ENCODE measurements at regions not wholly inside any gene's neighbourhood (a gene's known extent, or its start where the extent isn't known, plus 50 kb on each side); places are given as distances from the start of the nearest gene placed in this dataset.

GRCh38 chr1:194952171-194952570, 1656.1 kb downstream of the KCNT2 start:
- no peaks in the 10 kb centered on the region for H3K36me3 Mint-ChIP-seq
- H3K9ac ChIP-seq = no peak overlapping the region
- H3F3A ChIP-seq (ENCODE audit: low read depth) = no peaks in the 10 kb centered on the region
- no peaks in the 10 kb centered on the region for H4K20me1 ChIP-seq (ENCODE audit: low read depth)
- H3K4me3 Mint-ChIP-seq = no peak overlapping the region
- no peak for DNase-seq (ENCODE audit: low spot score)
- no peak for TF ChIP-seq EZH2 (IDR thresholded peaks at IDR 0.05)
- no peak for TF ChIP-seq EZH2phosphoT487 (IDR thresholded peaks at IDR 0.05)
- TF ChIP-seq CTCF (IDR thresholded peaks at IDR 0.05) = no peak
- H3K4me1 Mint-ChIP-seq = no peaks in the 10 kb centered on the region
- no peaks in the 10 kb centered on the region for H3K9me3 ChIP-seq (ENCODE audit: low read depth)
- peak overlapping the region; percentile 31 for H2AFZ ChIP-seq (replicated peaks)
- no peaks in the 10 kb centered on the region for H3K79me2 ChIP-seq (ENCODE audit: low read depth)
- no peak overlapping the region for H3K4me3 ChIP-seq
- no peaks in the 10 kb centered on the region for H3K27me3 ChIP-seq
- no peak overlapping the region for H3K27ac Mint-ChIP-seq
- no peaks in the 10 kb centered on the region for H3K27me3 Mint-ChIP-seq (ENCODE audit: insufficient read depth, low read depth)
- H3K27ac ChIP-seq = no peak overlapping the region
- no peaks in the 10 kb centered on the region for H3K4me1 ChIP-seq
- H3K36me3 ChIP-seq = no peaks in the 10 kb centered on the region
- no peaks in the 10 kb centered on the region for H3K9me3 Mint-ChIP-seq
- H3K4me2 ChIP-seq = no peak overlapping the region

- TF ChIP-seq EZH2phosphoT487 (IDR thresholded peaks at IDR 0.05) = no peak
- no peaks in the 10 kb centered on the region for H3K27me3 Mint-ChIP-seq (ENCODE audit: insufficient read depth, low read depth)
- no peak overlapping the region for H2AFZ ChIP-seq (replicated peaks)
Measured at GRCh38 chr1:194950584-194950983, 1657.7 kb downstream of the KCNT2 start.

GRCh38 chr1:194940336-194941030, 1667.8 kb downstream of the KCNT2 start:
- H3K9me3 ChIP-seq (ENCODE audit: low read depth) = no peaks in the 10 kb centered on the region
- H3K36me3 ChIP-seq = no peaks in the 10 kb centered on the region
- H3K4me3 ChIP-seq = no peak overlapping the region
- no peak overlapping the region for H3K27ac Mint-ChIP-seq
- H3K4me3 Mint-ChIP-seq = no peak overlapping the region
- H2AFZ ChIP-seq (replicated peaks) = no peak overlapping the region
- no peaks in the 10 kb centered on the region for H3K4me1 ChIP-seq
- DNase-seq (ENCODE audit: low spot score) = no peak
- TF ChIP-seq EZH2phosphoT487 (IDR thresholded peaks at IDR 0.05) = no peak
- TF ChIP-seq CTCF (IDR thresholded peaks at IDR 0.05) = no peak
- no peaks in the 10 kb centered on the region for H3K9me3 Mint-ChIP-seq
- H3K9ac ChIP-seq = no peak overlapping the region
- no peaks in the 10 kb centered on the region for H3K27me3 ChIP-seq
- no peaks in the 10 kb centered on the region for H3K36me3 Mint-ChIP-seq
- H3K27me3 Mint-ChIP-seq (ENCODE audit: insufficient read depth, low read depth) = no peaks in the 10 kb centered on the region
- no peaks in the 10 kb centered on the region for H3K4me1 Mint-ChIP-seq
- no peaks in the 10 kb centered on the region for H4K20me1 ChIP-seq (ENCODE audit: low read depth)
- no peaks in the 10 kb centered on the region for H3F3A ChIP-seq (ENCODE audit: low read depth)
- no peak overlapping the region for H3K27ac ChIP-seq
- no peaks in the 10 kb centered on the region for H3K79me2 ChIP-seq (ENCODE audit: low read depth)
- no peak overlapping the region for H3K4me2 ChIP-seq

More at GRCh38 chr1:194950584-194950983, 1657.7 kb downstream of the KCNT2 start:
- no peaks in the 10 kb centered on the region for H3F3A ChIP-seq (ENCODE audit: low read depth)
- H3K36me3 Mint-ChIP-seq = no peaks in the 10 kb centered on the region
- no peak overlapping the region for H3K4me3 ChIP-seq
- no peak overlapping the region for H3K4me2 ChIP-seq
- no peaks in the 10 kb centered on the region for H3K4me1 ChIP-seq
- H3K36me3 ChIP-seq = no peaks in the 10 kb centered on the region
- H3K27ac Mint-ChIP-seq = no peak overlapping the region
- no peak overlapping the region for H3K9ac ChIP-seq
- no peaks in the 10 kb centered on the region for H4K20me1 ChIP-seq (ENCODE audit: low read depth)
- H3K4me3 Mint-ChIP-seq = no peak overlapping the region
- no peaks in the 10 kb centered on the region for H3K9me3 Mint-ChIP-seq
- no peak for DNase-seq (ENCODE audit: low spot score)
- H3K9me3 ChIP-seq (ENCODE audit: low read depth) = no peaks in the 10 kb centered on the region
- H3K27me3 ChIP-seq = no peaks in the 10 kb centered on the region
- H3K4me1 Mint-ChIP-seq = no peaks in the 10 kb centered on the region
- no peak overlapping the region for H3K27ac ChIP-seq
- H3K79me2 ChIP-seq (ENCODE audit: low read depth) = no peaks in the 10 kb centered on the region

GRCh38 chr1:194935864-194936263, 1672.4 kb downstream of the KCNT2 start:
- Histone ChIP-seq H3K9ac (no peak overlapping the region), H3K27me3 (no peaks in the 10 kb centered on the region), H3K4me2 (no peak overlapping the region), H3K4me1 (no peaks in the 10 kb centered on the region), H2AFZ (replicated peaks) (no peak overlapping the region), H3K27ac (no peak overlapping the region), H3K4me3 (no peak overlapping the region), H3K79me2 (ENCODE audit: low read depth) (no peaks in the 10 kb centered on the region), H3F3A (ENCODE audit: low read depth) (no peaks in the 10 kb centered on the region), H3K9me3 (ENCODE audit: low read depth) (no peaks in the 10 kb centered on the region), H3K36me3 (no peaks in the 10 kb centered on the region), H4K20me1 (ENCODE audit: low read depth) (no peaks in the 10 kb centered on the region)
- DNase-seq (ENCODE audit: low spot score) = no peak
- no peak overlapping the region for H3K27ac Mint-ChIP-seq
- H3K36me3 Mint-ChIP-seq = no peaks in the 10 kb centered on the region
- no peaks in the 10 kb centered on the region for H3K27me3 Mint-ChIP-seq (ENCODE audit: insufficient read depth, low read depth)
- TF ChIP-seq EZH2phosphoT487 (IDR thresholded peaks at IDR 0.05) (no peak), CTCF (IDR thresholded peaks at IDR 0.05) (peak; percentile 33)
- H3K9me3 Mint-ChIP-seq = no peaks in the 10 kb centered on the region
- no peaks in the 10 kb centered on the region for H3K4me1 Mint-ChIP-seq
- no peak overlapping the region for H3K4me3 Mint-ChIP-seq

All from neural progenitor cell (in vitro differentiated cells).